HG03342 (cell line): ENCODE measurements at regions not wholly inside any gene's neighbourhood (a gene's known extent, or its start where the extent isn't known, plus 50 kb on each side); places are given as distances from the start of the nearest gene placed in this dataset.

Source experiments
- ATAC-seq: cut with Tn5 transposase; IDR thresholded peaks from one replicate; pipeline ENCODE4 v1.9.1; 2021; ENCODE audit warnings: mild to moderate bottlenecking, moderate library complexity; ENCODE audit not compliant: unreplicated experiment

DNA sequence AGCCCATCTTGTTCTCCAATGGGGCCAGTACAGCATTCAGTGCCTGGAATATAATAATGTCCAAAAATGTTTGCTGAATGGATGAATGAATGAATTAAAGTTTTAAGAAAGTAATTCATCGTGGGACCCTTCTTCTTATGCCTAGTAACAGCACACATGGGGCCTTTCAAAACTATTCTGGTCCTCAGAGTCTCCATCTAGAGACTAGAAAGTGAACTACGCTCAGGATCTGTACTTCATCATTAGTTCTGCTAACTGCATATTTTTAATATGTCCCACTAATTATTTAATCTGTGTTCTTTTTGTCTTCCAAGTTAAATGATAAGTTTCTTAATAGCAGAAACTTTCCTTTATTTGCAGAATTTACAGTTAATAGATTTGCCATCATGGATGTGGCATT lies 172.5 kb downstream of the SMAD2 start:
- no peak for ATAC-seq

DNA sequence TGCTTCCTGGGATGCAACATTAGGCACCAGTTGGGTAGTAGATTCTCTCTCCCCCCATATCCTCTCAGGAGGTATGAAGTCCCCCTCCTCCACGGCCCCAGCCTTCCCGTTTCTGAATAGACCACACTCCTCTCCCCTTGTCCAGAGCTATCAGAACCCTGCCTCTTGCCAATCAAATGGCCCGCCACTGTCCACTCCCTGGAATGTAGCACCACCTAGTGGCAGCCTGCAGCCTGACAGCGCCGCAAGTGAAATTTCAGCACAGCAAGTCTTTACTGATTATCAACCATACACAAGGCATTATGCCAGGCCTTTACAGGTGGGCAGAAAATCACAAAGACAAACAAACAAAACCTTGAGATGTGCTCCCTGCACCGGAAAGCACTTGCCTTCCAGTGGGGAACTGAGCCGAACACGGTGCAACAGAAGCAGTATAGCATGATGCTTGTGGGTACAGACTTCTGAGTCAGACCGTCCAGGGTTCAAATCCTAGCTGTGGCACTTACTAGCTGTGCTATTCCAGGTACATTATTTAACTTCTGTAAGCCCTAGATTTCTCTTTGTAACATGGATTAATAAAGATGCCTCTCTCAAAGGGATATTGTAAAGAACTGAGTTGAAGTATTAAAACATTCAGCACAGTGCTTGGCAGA lies 174.0 kb downstream of the SMAD2 start:
- no peak for ATAC-seq

DNA sequence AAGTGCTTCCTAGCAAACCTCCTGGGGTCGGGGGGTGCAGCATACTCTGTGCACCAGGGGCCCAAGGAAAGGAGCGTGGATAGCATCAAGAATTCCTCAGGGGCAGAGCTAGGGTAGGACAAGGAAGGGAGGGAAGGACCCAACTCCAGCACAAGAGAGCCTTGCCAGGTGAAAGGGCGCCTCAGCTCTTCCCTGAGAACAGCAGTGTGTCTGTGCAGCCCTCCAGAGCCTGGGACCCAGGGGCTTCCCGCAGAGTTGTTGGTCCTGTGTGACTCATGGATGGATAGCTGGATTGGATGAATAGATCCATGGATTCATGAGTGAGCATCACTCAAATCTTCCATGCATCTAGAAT lies 175.4 kb downstream of the SMAD2 start:
- no peak for ATAC-seq

DNA sequence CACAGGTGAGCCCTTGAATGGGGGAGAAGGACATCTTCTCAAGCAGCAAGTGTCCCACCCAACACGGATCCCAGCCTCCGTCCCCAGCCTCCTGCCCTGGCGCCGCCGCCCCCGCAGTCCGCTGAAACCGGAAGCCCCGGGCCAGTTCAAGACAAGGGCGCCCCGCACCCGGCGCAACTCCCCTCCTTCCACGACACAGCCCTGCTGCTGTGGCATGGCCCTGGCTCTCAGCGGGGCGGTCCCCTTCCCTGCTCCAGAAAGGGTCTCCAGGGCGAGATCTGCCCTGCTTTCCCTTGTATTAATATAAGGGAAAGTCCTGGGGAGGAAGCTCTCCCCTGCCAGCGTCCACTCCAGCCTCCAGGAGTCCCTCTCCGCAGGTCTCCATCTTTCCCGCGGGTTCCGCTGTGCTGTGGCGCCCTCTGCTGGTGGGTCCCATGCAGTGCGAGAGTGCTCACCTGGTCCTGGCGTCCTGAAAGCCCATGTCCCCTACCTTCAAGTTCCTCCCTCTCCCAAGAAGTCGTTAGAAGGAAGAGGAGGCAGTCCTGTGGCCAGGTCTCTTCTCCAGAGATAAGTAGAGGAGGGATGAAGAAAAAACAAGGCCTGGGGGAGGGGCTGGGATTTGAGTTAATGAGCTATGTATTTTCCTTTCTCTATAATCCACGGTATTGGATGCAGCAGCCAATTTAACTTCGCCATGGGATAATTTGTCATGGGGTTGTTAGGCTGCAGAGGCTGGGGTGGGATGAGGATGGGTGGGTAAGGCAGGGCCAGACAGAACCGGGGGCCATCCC lies 176.0 kb downstream of the SMAD2 start:
- no peak for ATAC-seq

DNA sequence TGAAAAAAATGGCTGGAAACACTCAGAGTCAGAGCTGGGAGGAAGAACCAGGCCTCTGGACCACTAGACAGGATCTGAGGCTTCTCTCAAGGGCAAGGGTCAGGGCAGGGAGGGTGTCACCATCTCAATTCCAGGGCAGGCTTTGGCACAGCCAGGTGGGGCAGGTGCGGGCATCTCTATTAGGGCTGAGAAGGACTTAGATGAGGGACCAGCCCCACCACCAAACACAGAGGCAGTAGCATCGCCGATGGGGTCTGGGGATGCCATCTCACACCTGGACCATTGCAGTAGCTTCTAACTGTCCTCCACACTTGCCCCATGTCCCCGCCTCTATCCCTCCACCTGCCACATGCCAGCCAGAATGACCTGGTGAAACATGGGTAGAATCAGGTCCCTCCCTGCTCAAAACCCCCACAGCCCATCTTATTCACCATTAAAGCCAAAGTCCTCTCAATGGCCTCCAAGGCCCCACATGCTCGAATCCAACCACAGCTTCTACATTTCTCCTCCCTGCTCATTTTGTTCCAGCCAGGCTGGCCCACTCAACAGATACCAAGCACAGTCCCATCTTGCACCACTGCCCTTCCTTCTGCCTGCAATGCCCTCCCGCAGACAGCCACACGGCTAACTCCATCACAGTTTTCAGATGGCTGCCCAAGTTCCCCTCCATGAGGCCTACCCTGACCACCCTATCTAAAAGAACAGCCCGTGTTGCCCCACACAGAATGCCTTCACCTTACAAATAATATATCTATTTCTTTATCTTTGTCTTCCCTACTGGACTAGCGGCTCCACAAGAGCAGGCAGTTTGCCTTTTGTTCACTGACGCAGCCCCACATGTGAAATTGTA lies 177.4 kb downstream of the SMAD2 start:
- ATAC-seq = no peak

DNA sequence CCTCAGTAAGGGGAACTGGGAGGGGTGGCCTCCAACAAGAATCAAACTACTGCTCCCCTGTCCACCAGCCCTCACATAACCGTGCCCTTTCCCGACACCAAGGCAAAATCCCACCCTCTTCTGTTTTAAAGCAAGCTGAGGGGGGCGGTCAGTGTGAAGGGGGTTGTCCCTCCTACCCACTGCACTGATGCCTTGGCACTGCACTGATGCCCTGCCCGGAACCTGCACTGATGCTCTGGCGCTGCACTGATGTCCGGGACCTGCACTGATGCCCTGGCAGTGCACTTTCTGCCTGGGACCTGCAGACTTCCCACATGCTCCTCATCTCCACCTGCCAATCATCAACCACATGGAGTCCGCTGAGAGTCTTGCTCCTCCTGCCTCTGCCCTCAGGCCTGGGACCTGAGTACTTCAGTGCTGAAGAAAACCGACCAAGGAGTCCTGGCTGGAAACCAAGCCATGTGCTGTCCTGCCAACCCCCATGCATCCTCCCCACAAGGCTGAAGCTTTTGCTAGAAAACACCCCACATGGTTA lies 179.5 kb downstream of the SMAD2 start:
- ATAC-seq = no peak

DNA sequence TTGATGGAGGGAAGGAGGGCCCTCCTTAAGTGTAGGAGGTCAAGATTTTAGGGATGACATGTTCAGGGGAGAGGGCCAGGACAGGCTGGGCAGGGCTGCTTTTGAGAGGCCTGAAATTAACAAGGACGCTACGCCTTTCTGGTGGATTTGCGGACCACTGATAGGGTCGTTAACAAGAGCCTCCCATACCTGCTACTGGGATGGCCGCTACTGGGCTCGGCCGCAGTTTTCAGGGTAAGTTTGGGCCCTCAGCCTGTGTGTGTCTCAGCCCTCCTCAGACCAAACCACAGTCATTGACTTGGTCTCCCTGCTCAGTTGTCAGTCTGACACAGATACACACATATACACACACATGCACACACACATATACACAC lies 180.9 kb downstream of the SMAD2 start:
- no peak for ATAC-seq

DNA sequence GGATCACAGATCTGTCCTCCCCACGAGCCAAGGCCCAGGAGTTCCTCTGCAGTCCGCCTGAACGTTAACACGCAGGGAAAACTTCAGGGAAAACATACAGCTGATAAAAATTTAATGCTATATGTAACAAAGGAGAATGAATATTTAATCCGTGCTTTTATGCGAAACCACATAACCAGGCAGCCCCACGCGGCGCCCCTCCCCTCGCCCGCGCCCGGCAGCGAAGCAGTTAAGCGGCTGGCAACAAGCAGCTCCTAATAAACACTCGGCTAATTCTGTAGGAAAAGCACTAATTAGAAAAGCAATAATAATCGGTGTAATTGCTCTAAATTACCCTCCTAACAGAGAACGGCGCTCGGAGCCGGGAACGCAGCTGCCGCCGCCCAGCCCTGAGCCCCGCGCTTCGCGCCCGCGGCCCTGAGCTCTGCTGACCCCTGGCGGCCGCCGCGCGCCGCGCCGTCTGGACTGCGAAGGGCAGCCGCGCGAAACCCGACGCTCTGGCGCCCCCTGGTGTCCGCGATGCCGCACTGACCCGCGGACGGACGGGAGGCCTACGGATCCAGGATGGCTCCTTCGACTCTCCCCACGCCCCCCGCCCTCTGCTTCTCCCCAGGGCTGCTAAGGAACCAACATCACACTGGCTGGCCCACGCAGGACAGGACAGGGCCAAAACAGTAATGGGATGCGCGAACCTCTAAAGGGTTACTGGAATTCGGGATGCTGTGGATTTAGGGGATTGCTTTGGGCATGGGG lies 181.4 kb downstream of the SMAD2 start:
- ATAC-seq = peak; percentile 83

DNA sequence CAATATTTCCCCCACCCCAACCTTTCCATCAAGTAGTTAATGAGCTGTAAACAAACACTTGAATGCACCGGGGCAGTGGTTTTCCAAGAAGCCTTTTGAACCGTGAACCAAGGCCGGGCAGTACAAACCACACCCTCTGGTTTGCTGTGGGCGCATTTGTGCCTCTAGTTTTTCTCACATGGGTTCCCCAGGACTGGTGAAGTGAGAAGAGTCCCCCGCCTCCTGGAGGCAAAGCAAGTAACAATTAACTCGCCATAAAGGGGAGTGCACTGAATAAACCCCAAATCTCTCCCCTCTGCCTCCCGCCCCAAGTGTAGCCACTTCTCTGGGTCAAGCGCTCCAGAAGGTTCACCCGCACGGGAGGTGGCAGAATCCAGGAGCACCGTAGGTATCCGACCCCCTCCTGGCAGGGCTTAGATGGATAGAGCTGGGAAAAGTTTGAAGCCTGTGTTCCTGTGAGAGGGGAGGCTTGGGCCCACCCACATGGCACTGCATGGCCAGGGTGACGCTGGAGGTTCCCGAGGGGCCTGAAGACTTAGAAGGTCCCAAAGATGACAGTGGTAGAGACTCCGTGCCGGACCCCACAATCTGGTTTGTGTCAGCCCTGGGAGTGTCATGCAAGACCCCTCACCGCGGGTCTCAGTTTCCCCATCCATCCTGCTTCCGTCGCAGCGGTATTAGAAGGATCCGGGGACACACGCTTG lies 182.2 kb downstream of the SMAD2 start:
- no peak for ATAC-seq

DNA sequence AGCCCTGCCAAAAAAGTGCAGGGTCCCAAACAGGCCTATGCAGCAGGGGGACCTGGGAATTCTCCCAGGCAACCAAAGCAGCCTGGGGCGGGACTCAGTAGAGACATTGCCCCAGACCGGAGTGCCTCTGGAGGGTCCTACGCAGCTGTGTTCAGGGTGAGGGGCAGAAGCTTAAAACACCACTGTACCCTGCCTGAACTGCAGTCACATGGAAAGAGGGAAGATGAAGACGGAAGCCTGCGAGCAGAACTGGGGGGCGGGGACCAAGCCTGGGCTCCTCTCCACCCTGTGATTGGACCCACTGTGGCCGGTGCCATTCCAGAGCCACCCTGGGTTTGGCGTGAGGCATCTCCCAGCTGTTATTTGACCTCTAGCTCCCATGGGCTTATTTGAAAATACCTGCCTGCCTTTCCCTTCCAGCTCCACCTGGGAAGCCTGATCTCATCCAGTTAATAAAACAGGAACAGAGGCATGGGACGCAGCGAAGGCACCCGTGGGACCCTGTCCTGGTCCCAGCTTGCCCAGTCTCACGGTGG lies 183.1 kb downstream of the SMAD2 start:
- ATAC-seq = no peak

DNA sequence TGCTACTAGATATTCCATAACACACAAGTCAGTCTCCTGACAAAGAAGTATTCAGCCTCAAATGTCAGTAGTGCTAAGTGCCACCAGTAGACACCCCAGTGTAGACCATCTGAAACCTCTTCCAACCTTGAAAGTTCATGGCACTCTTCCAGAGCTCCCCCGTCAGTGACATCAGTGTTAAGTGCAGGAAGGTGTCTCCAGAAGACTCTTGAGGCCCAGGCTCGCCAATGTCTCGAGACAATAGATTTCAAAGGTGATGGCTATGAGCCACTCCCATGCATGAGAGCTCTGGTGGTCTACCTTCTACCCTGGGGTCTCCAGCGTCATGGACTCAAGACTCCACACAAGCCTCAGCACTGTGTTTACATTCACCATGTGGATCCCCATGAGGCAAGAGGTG lies 183.8 kb downstream of the SMAD2 start:
- no peak for ATAC-seq

DNA sequence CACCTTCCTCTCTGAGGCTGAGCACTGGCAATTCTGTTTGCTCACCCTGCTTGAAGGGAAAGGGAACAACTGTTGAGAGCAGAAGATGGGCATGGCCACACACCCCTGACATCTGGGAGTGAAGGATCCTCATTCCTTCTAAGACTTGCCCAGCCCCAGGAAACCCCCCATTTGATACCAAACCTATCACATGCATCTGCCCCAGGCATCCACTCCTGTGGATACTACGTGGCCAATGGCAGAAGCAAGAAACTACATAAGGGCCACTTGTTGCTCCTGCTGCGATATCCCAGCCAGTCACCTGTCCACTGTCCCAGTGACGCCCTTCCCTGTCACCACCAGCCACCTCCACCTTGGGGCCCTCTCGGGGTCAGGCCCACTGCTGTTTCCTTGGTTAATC lies 185.2 kb downstream of the SMAD2 start:
- ATAC-seq = no peak

DNA sequence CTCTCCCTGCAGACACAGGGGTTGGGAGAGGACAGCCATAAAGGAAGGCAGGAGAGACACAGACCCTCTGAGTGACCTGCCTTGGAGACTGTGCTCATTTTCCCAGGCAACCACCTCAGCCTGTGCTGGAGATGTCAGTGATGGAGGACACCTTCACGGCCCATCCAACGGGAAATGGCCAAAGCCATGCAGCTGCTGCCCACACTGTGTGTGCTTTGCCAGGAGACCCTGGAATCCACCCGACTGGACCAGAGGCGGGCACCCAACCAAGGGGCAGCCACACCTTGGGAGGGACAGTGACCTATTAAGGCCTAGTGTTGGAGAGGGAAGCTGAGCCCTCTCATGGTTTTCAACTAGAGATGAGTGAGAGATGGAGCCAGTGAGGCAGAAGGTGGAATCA lies 192.5 kb downstream of the SMAD2 start:
- ATAC-seq = no peak

DNA sequence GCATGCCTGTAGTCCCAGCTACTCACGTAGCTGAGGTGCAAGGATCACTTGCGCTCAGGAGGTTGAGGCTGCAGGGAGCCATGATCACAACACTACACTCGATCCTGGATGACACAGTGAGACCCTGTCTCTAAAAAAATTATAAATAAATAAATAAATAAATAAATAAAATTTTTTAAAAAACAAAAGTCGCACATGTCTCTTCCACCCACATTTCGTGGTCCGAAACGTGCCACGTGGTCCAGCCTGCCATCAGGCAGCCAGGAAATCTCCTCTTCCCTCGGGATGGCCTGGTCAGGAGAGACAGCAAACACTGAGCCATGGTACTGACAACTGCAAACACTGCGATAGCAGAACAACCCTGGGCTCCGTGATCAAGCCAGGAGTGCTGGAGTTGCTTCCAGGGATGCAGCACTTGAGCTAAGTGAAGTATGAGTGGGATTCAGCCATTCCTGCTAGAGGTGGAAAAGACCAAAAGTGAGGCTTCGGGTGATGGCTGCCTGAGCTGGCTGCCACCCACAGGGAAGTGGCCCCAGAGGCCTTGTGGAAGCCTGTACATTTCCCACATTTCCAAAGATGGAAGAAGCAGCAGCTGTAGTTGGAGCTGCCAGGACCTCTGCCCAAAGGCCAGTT lies 193.1 kb downstream of the SMAD2 start:
- no peak for ATAC-seq

DNA sequence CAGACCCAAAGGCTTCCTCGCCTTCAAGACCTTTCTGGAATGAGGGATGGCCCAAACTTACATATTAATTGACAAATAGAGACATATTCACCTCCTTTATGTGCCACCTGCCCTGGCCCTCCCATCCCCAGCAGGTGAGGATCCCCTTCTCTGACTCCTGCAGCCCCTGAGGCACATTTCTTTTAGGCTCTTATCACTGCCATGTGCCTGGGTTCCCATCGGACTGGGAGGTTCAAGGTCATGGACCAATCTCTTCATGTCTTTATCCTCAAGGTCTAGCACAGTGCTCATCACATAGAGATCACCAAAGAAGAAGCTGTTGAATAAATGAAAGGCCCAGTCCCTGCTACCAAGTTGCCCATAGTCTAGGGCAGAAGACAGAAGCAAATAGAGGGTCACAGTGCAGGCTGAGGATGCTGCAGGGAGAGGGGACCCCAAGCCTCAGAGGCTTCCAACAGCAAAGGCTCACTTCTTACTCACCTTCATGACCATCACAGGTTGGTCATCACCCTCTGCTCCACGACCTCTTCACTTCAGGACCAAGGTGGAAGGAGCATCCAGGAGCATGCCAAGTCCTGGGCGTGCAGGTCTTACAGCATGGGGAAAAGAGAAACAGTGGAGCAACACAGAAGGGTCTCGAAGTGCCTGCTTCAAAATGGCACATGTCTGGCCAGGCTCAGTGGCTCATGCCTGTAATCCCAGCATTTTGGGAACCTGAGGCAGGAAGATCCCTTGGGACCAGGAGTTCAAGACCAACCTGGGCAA lies 193.9 kb downstream of the SMAD2 start:
- no peak for ATAC-seq

DNA sequence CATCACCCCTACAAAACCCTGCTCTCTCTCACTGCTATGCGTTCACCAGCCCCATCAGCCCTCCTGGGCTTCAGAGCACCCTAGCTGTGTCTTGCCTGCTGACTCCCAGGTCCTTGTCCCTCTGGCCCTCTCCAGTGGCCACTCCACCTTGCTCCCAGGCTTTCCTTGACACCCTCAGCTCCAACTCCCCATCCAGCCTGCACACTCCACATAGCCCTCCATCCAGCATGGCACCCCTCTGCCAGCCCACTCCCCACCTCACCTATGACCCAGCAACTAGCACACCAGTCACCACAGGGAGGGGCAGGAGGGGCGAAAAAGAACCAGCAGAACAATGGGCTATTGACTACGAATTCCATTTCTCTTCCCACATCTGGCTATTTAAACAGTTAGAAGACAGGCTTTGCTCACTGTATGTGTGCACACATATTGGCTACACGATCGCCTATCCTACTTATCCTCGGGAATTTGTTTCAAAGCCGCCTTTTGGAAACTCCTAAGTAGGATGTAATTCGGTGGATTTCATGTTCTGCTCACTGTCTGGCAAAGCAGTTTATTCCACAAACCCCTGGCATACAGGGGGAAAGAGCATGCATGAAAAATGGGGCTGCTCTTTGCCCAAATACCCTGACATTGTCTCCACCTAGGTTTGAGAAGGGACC lies 195.3 kb downstream of the SMAD2 start:
- no peak for ATAC-seq

DNA sequence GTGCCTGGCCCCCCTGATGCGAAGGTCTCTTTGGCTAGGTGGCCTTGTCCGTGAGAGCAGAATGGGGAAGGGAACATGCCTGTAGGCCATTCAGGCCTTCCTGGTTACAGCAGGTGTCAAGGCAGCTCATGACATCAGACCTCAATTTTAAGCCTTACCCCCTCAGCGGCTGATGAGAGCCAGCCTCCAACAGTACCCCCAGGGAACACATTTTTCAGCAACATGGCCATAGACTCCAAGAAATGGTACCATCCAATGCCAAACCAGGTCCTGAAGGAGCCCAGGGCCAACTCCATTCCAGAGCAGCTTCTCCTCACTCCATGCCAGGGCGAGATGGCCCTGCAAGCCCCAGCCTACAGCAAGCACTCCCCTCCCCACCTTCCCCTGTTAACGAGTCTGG lies 199.2 kb downstream of the SMAD2 start:
- ATAC-seq = no peak

DNA sequence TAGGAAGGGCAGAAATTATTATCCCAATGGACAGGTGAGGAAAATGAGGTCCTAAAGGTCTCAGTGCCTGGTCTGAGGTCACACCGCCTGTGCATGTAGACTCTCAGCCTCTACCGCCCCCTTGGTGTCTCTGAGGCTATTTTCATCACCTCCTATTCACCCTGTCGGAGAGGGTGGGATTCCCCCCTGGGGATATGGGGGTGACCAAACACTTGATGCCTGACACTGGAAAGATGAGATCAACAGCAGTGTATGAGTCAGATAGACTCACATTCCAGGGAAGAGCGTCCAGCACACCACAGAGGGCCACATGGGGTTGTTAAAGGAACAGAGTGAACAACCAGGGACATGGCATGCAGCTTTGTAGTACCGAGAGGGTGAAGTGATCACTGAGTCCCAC lies 199.7 kb downstream of the SMAD2 start:
- no peak for ATAC-seq
